ENCODE measurements at regions not wholly inside any gene's neighbourhood (a gene's known extent, or its start where the extent isn't known, plus 50 kb on each side); places are given as distances from the start of the nearest gene placed in this dataset.
"Not testable (repeated sequence)": the region's sequence is repeated elsewhere in the genome, so short reads cannot be mapped to it uniquely, and the experiment has no call there.

GRCh38 chr2:13522917-13523821, 806.4 kb downstream of the TRIB2 start:
- no peaks in the 10 kb centered on the region for H3K36me3 Mint-ChIP-seq
- no peak overlapping the region for H3K27ac Mint-ChIP-seq
- ChIA-PET CTCF (interaction anchor here (1.0 kb wide), 1 partner anchor 12 kb away, joined by 4 read pairs; no protein-coding TSS in a partner anchor), POLR2A (no interaction called here)
- TF ChIP-seq, protein P1, sequence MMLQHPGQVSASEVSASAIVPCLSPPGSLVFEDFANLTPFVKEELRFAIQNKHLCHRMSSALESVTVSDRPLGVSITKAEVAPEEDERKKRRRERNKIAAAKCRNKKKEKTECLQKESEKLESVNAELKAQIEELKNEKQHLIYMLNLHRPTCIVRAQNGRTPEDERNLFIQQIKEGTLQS (CRISPR knock-in tag; conservative IDR thresholded peaks at IDR 0.05) = no peak
- TF ChIP-seq SP1 (CRISPR knock-in tag; conservative IDR thresholded peaks at IDR 0.05) (no peak), ATF6 (CRISPR knock-in tag; IDR thresholded peaks at IDR 0.05) (no peak), TEAD1 (CRISPR knock-in tag; IDR thresholded peaks at IDR 0.05) (no peak), GABPB1 (CRISPR knock-in tag; IDR thresholded peaks at IDR 0.05) (no peak), TCF7 (CRISPR knock-in tag; IDR thresholded peaks at IDR 0.05; ENCODE audit: low read depth) (no peak)
- ATAC-seq (peak; percentile 65), DNase-seq (ENCODE audit: low spot score) (no peak)
- no peaks in the 10 kb centered on the region; the same call in 1 of the 2 replicates for H3K27me3 Mint-ChIP-seq (ENCODE audit: low read depth)
- no peak overlapping the region for H3K4me3 Mint-ChIP-seq
- peaks cover 23% of the 10 kb centered on the region for H3K4me1 Mint-ChIP-seq
- H3K9me3 Mint-ChIP-seq = no peaks in the 10 kb centered on the region

GRCh38 chr2:13524492-13524891, 807.8 kb downstream of the TRIB2 start:
- H3K9me3 Mint-ChIP-seq = no peaks in the 10 kb centered on the region
- peaks cover 15% of the 10 kb centered on the region for H3K4me1 Mint-ChIP-seq
- ATAC-seq (no peak), DNase-seq (ENCODE audit: low spot score) (no peak)
- ChIA-PET CTCF (no interaction called here), POLR2A (no interaction called here)
- no peaks in the 10 kb centered on the region for H3K36me3 Mint-ChIP-seq
- no peak overlapping the region for H3K27ac Mint-ChIP-seq
- no peak for TF ChIP-seq ZNF219 (CRISPR knock-in tag; IDR thresholded peaks at IDR 0.05; ENCODE audit: borderline replicate concordance)
- no peaks in the 10 kb centered on the region; the same call in 1 of the 2 replicates for H3K27me3 Mint-ChIP-seq (ENCODE audit: low read depth)
- no peak overlapping the region for H3K4me3 Mint-ChIP-seq

GRCh38 chr2:13531735-13532410, 815.1 kb downstream of the TRIB2 start:
- POLR2A ChIA-PET; DNase-seq (ENCODE audit: low spot score); ATAC-seq; CTCF ChIA-PET; H3K27me3 Mint-ChIP-seq (ENCODE audit: low read depth); H3K4me3 Mint-ChIP-seq; H3K27ac Mint-ChIP-seq; H3K9me3 Mint-ChIP-seq; H3K36me3 Mint-ChIP-seq: not testable (repeated sequence)
- H3K4me1 Mint-ChIP-seq = peaks cover 12% of the 10 kb centered on the region

GRCh38 chr2:13532781-13533523, 816.2 kb downstream of the TRIB2 start:
- CTCF ChIA-PET; H3K9me3 Mint-ChIP-seq; H3K27ac Mint-ChIP-seq; H3K36me3 Mint-ChIP-seq; DNase-seq (ENCODE audit: low spot score); H3K4me3 Mint-ChIP-seq; ATAC-seq; POLR2A ChIA-PET; H3K27me3 Mint-ChIP-seq (ENCODE audit: low read depth): not testable (repeated sequence)
- H3K4me1 Mint-ChIP-seq = peaks cover 12% of the 10 kb centered on the region

DNA sequence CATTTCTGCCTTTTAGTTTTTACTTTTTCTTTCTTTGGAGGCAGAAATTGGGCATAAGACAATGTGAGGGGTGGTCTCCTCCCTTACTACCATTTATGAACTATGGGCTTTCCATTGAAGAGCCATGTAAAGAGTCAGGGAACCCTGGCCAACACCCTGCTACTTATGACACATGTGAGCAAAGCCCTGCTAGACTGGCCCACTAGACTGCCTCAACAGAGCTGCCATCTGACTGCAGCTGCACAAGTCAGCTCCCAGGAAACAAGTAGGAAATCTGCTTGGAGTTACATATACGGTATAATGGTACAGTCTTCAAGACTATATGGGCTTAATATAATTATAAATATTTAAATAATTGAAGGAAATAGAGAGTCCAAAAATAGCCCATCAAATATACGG, 816.8 kb downstream of the TRIB2 start:
- no peak for DNase-seq (ENCODE audit: low spot score)
- 0 out of 2 replicates have a peak, but pooled peaks cover 6% of the 10 kb centered on the region for H3K9me3 Mint-ChIP-seq
- peaks cover 12% of the 10 kb centered on the region for H3K4me1 Mint-ChIP-seq
- no peak for ATAC-seq
- TF ChIP-seq, protein P2, sequence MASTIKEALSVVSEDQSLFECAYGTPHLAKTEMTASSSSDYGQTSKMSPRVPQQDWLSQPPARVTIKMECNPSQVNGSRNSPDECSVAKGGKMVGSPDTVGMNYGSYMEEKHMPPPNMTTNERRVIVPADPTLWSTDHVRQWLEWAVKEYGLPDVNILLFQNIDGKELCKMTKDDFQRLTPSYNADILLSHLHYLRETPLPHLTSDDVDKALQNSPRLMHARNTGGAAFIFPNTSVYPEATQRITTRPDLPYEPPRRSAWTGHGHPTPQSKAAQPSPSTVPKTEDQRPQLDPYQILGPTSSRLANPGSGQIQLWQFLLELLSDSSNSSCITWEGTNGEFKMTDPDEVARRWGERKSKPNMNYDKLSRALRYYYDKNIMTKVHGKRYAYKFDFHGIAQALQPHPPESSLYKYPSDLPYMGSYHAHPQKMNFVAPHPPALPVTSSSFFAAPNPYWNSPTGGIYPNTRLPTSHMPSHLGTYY (CRISPR knock-in tag; IDR thresholded peaks at IDR 0.05) = no peak
- TF ChIP-seq CREM (CRISPR knock-in tag; IDR thresholded peaks at IDR 0.05) (no peak), NFE2L1 (CRISPR knock-in tag; IDR thresholded peaks at IDR 0.05) (no peak), RORB (CRISPR knock-in tag; IDR thresholded peaks at IDR 0.05) (no peak), TP53 (CRISPR knock-in tag; IDR thresholded peaks at IDR 0.05) (no peak), MXD4 (CRISPR knock-in tag; IDR thresholded peaks at IDR 0.05; ENCODE audit: borderline replicate concordance) (no peak), ZNF317 (CRISPR knock-in tag; IDR thresholded peaks at IDR 0.05; ENCODE audit: borderline replicate concordance, low read depth) (no peak)
- TF ChIP-seq, protein P3, sequence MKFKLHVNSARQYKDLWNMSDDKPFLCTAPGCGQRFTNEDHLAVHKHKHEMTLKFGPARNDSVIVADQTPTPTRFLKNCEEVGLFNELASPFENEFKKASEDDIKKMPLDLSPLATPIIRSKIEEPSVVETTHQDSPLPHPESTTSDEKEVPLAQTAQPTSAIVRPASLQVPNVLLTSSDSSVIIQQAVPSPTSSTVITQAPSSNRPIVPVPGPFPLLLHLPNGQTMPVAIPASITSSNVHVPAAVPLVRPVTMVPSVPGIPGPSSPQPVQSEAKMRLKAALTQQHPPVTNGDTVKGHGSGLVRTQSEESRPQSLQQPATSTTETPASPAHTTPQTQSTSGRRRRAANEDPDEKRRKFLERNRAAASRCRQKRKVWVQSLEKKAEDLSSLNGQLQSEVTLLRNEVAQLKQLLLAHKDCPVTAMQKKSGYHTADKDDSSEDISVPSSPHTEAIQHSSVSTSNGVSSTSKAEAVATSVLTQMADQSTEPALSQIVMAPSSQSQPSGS (CRISPR knock-in tag; IDR thresholded peaks at IDR 0.05; ENCODE audit: borderline replicate concordance, low read depth) = no peak
- no peak overlapping the region for H3K27ac Mint-ChIP-seq
- no peaks in the 10 kb centered on the region for H3K36me3 Mint-ChIP-seq
- peaks cover 3% of the 10 kb centered on the region; the same call in 1 of the 2 replicates for H3K27me3 Mint-ChIP-seq (ENCODE audit: low read depth)
- ChIA-PET CTCF (no interaction called here), POLR2A (no interaction called here)
- no peak overlapping the region for H3K4me3 Mint-ChIP-seq

All from WTC11 (cell line).